ENCODE measurements at regions not wholly inside any gene's neighbourhood (a gene's known extent, or its start where the extent isn't known, plus 50 kb on each side); places are given as distances from the start of the nearest gene placed in this dataset.
"Not testable (repeated sequence)": the region's sequence is repeated elsewhere in the genome, so short reads cannot be mapped to it uniquely, and the experiment has no call there.

DNA sequence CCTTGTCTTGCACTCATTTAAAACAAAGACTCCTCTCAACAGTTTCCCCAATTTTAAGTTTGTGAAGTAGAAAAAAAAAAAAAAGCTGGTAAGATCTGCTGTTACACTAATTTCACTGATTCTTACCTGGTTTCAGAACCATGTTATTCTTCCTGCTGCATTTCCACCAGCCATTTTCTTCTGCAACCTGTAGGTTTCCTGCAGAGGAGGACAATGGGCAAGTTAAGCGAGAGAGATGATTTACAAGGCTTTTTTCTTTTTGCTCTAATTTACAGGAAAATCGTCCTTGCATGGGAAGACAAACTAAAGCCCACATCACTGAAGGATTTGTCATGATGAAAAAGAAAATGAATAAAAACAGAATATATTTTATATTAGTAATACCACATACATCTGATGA lies 86.0 kb upstream of the SMARCA2 start:
- no peak overlapping the region for H3K4me2 ChIP-seq

DNA sequence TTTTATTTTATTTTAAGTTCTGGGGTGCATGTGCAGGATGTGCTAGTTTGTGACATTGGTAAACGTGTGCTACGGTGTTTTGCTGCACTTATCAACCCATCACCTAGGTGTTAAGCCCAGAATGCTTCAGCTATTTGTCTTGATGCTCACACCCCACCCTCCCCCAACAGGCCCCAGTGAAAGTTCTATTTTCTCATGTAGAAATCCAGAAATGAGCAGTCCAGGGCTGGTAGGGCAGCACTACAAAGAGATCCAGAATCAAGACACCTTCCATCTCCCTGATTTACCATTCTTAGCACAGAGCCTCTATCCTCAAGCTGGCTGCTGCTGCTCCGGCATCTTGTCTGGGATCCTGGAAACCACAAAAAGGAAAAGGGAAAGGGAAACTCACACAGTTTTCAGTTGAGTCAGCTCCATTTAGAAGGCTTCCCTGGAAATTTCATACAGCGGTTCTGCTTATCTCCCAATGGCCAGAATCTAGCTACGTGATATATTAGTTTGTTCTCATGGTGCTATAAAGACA lies 85.4 kb upstream of the SMARCA2 start:
- Histone ChIP-seq H3K4me1 (no peaks in the 10 kb centered on the region), H3K4me3 (no peak overlapping the region), H3K9ac (no peak overlapping the region), H3K9me3 (no peaks in the 10 kb centered on the region), H3K27me3 (no peaks in the 10 kb centered on the region), H4K20me1 (no peaks in the 10 kb centered on the region), H3K36me3 (no peaks in the 10 kb centered on the region), H3K27ac (no peak overlapping the region), H3K4me2 (no peak overlapping the region)
- TF ChIP-seq Cebpa-rat (IDR thresholded peaks at IDR 0.05): no peak

More for the DNA sequence above, 86.0 kb upstream of the SMARCA2 start:
- Histone ChIP-seq H3K9ac (no peak overlapping the region), H3K9me3 (no peaks in the 10 kb centered on the region), H3K27ac (no peak overlapping the region), H3K27me3 (no peaks in the 10 kb centered on the region), H3K36me3 (no peaks in the 10 kb centered on the region), H4K20me1 (no peaks in the 10 kb centered on the region), H3K4me3 (no peak overlapping the region), H3K4me1 (no peaks in the 10 kb centered on the region)
- no peak for TF ChIP-seq Cebpa-rat (IDR thresholded peaks at IDR 0.05)

GRCh38 chr9:1930245-1930736 lies 84.9 kb upstream of the SMARCA2 start:
- H4K20me1 ChIP-seq, H3K27ac ChIP-seq, H3K27me3 ChIP-seq, H3K4me2 ChIP-seq, H3K36me3 ChIP-seq, H3K4me3 ChIP-seq, H3K9me3 ChIP-seq, H3K9ac ChIP-seq, H3K4me1 ChIP-seq: not testable (repeated sequence)

DNA sequence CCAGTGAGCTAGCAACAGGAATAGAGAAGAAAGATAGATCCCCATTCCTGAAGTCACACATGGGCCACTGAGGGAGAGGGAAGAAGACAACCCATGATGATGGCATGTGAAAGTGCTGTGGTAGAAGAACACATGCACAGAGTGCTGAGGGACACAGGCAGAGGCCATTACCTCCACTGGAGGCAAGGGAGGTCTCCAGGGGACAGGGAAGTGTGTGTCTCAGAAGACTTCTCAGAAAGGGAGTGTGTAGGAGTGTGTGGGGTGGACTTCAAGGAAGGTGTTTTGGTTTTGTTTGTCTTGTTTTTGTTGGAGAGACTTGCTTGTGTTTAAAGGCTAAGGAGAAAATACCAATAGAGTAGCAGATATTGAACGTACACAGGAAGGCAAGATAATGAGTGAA lies 77.0 kb upstream of the SMARCA2 start:
- Histone ChIP-seq H3K36me3 (no peaks in the 10 kb centered on the region), H3K4me2 (no peak overlapping the region), H4K20me1 (no peaks in the 10 kb centered on the region), H3K9ac (no peak overlapping the region), H3K27me3 (no peaks in the 10 kb centered on the region), H3K9me3 (peaks cover 4% of the 10 kb centered on the region; the same call in 1 of the 2 replicates), H3K4me1 (no peaks in the 10 kb centered on the region), H3K27ac (no peak overlapping the region), H3K4me3 (no peak overlapping the region)
- TF ChIP-seq Cebpa-rat (IDR thresholded peaks at IDR 0.05): no peak

GRCh38 chr9:1938675-1939170 lies 76.4 kb upstream of the SMARCA2 start:
- Histone ChIP-seq H4K20me1 (no peaks in the 10 kb centered on the region), H3K9me3 (peaks cover 4% of the 10 kb centered on the region; the same call in 1 of the 2 replicates), H3K9ac (no peak overlapping the region), H3K36me3 (no peaks in the 10 kb centered on the region), H3K4me3 (no peak overlapping the region), H3K4me2 (no peak overlapping the region), H3K27me3 (no peaks in the 10 kb centered on the region), H3K4me1 (no peaks in the 10 kb centered on the region), H3K27ac (no peak overlapping the region)
- TF ChIP-seq Cebpa-rat (IDR thresholded peaks at IDR 0.05): no peak

DNA sequence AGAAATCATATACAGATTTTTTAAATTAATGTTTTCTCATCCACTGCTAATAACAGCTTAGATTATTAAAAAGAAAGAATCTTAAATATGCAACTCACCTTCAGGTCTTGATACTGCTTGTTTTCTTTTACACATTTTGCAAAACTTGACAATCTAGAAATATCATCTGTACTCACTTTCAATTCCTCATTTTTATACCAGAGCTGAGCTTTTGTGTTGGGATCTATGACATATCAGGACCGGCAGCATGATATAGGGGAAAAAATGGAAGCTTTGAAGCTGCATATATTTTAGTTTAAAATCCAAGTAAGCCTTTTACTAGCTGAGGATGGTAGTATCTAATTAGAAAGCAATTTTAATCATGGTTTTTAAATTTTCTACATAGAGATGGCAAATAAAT lies 75.7 kb upstream of the SMARCA2 start:
- H3K27me3 ChIP-seq: no peaks in the 10 kb centered on the region
- no peak overlapping the region for H3K9ac ChIP-seq
- H3K27ac ChIP-seq: no peak overlapping the region
- no peaks in the 10 kb centered on the region for H3K4me1 ChIP-seq
- H3K4me2 ChIP-seq: no peak overlapping the region
- no peaks in the 10 kb centered on the region for H3K36me3 ChIP-seq
- H4K20me1 ChIP-seq: no peaks in the 10 kb centered on the region
- no peak overlapping the region for H3K4me3 ChIP-seq
- TF ChIP-seq Cebpa-rat (IDR thresholded peaks at IDR 0.05): no peak
- peaks cover 4% of the 10 kb centered on the region; the same call in 1 of the 2 replicates for H3K9me3 ChIP-seq

DNA sequence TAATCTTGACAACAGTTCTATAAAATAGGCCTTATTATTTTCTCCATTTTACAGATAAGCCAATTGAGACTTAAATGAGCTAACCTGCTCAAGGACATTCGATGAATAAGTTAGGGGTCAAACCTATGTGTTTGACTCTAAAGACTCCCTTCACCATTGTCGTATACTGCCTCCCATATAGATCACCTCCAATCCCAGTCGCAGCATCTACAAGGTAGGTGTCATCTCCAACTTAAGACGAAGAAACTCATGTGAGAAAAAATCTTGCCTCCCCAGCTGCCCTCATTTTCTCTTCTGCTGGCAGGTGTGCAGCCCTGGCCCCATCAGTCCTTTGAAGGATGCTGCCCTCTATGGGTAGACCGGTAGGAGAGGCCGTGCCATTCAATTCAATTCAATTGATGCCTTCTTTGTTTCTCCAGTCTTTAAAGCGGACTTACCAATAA lies 75.2 kb upstream of the SMARCA2 start:
- no peaks in the 10 kb centered on the region for H3K4me1 ChIP-seq
- H3K27me3 ChIP-seq: no peaks in the 10 kb centered on the region
- H3K9me3 ChIP-seq: peaks cover 4% of the 10 kb centered on the region; the same call in 1 of the 2 replicates
- TF ChIP-seq Cebpa-rat (IDR thresholded peaks at IDR 0.05): no peak
- H3K4me2 ChIP-seq: no peak overlapping the region
- no peak overlapping the region for H3K4me3 ChIP-seq
- no peak overlapping the region for H3K9ac ChIP-seq
- no peaks in the 10 kb centered on the region for H4K20me1 ChIP-seq
- no peak overlapping the region for H3K27ac ChIP-seq
- H3K36me3 ChIP-seq: no peaks in the 10 kb centered on the region

GRCh38 chr9:1941989-1942388 lies 73.2 kb upstream of the SMARCA2 start:
- H3K27ac ChIP-seq: no peak overlapping the region
- H3K36me3 ChIP-seq: no peaks in the 10 kb centered on the region
- H3K27me3 ChIP-seq: no peaks in the 10 kb centered on the region
- H3K4me2 ChIP-seq: no peak overlapping the region
- H3K4me3 ChIP-seq: no peak overlapping the region
- H3K4me1 ChIP-seq: no peaks in the 10 kb centered on the region
- H3K9ac ChIP-seq: no peak overlapping the region
- no peak for TF ChIP-seq Cebpa-rat (IDR thresholded peaks at IDR 0.05)
- H3K9me3 ChIP-seq: no peaks in the 10 kb centered on the region
- no peaks in the 10 kb centered on the region for H4K20me1 ChIP-seq

- H3K36me3 ChIP-seq: no peaks in the 10 kb centered on the region
- no peaks in the 10 kb centered on the region for H3K4me1 ChIP-seq
Measured at GRCh38 chr9:1946526-1947283, 68.4 kb upstream of the SMARCA2 start.

DNA sequence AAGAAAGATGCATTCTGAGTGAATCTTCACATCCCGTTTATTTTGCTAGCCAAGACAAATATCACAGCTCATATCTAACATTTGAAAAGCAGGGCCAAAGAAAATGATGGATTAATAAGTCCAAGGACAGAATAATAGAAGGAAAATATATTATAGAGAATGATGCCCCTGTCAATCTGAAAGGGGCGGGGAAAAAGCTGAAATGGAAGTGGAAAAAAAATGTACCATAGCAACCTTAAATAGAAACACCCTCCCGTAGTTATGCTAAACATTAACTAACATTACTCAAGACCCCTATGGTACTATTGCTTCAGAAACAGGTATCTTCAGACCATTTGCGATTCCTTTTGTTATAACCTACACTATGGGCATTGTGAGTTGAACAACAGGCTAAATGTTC lies 67.7 kb upstream of the SMARCA2 start:
- Histone ChIP-seq H3K4me1 (no peaks in the 10 kb centered on the region), H3K4me2 (no peak overlapping the region), H3K36me3 (no peaks in the 10 kb centered on the region), H3K9me3 (no peaks in the 10 kb centered on the region), H3K27ac (no peak overlapping the region), H3K27me3 (no peaks in the 10 kb centered on the region), H3K9ac (no peak overlapping the region), H3K4me3 (no peak overlapping the region), H4K20me1 (no peaks in the 10 kb centered on the region)
- TF ChIP-seq Cebpa-rat (IDR thresholded peaks at IDR 0.05): no peak

More at GRCh38 chr9:1946526-1947283, 68.4 kb upstream of the SMARCA2 start:
- Histone ChIP-seq H3K9ac (no peak overlapping the region), H3K4me2 (no peak overlapping the region), H3K27ac (no peak overlapping the region), H3K27me3 (no peaks in the 10 kb centered on the region), H4K20me1 (no peaks in the 10 kb centered on the region), H3K9me3 (no peaks in the 10 kb centered on the region), H3K4me3 (no peak overlapping the region)
- TF ChIP-seq Cebpa-rat (IDR thresholded peaks at IDR 0.05): no peak
